ENCODE measurements at regions not wholly inside any gene's neighbourhood (a gene's known extent, or its start where the extent isn't known, plus 50 kb on each side); places are given as distances from the start of the nearest gene placed in this dataset.
A peak's percentile ranks its signal among the peaks of the same experiment; 100 is the strongest.

GRCh38 chr11:114773541-114774338, 95.4 kb downstream of the NXPE2 start:
- DNase-seq, result no peak
- Histone ChIP-seq H3K9me3 (replicated peaks in 1 of 3) (no peaks in the 10 kb centered on the region), H3K27me3 (peaks cover 4% of the 10 kb centered on the region), H3K4me3 (no peak overlapping the region), H3K36me3 (replicated peaks in 1 of 2) (no peaks in the 10 kb centered on the region), H3K27ac (no peak overlapping the region), H3K4me1 (replicated peaks in 1 of 2) (no peaks in the 10 kb centered on the region)
- TF ChIP-seq POLR2A (IDR thresholded peaks at IDR 0.05) (no peak), CTCF (IDR thresholded peaks at IDR 0.05) (no peak)
- 64 to 76% (median 73%) methylated on average over 8 of the region's 8 CpGs for WGBS, 4 donors
- intact Hi-C loops (cut with DNase I), result loop anchor here in 1 of 2 donors (10.0 kb wide), 1 partner anchor 1501 kb away; no protein-coding TSS in a partner anchor

DNA sequence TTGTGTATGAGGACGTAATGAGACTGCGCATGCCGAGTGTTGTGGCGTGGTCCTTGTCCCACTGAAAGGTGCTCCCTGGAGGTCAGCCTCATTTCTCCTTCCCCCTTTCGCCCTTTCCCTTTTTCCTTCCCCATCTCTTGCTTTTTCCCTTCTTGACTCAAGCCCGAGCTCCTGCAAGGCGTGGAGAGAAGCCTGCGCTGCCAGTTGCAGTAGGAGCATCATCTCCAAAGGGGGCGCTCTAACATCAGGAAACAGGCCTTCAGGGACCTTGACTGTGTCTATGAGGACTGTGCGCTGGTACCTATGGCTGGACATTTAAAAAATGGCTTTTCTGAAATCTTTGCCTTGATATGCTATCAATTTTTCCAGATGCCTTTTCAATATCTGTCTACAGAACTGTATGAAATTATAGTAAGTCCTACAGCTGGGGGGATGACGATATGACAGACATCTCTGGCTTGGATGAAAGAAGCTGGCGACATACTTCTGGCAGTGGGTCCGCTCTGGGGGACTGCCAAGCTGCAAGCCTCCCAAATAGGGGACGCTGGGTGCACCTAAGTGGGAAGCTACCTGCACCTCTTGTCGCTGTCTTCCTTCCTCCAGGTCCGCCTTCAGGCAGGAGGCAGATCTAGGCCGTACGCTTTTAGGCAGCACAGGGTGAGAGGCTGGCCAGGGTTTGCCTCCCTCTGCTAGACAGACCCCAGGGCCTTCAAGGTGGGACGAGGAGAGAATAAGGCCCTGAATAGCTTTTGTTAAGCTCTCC, 96.5 kb downstream of the NXPE2 start:
- TF ChIP-seq CTCF (IDR thresholded peaks at IDR 0.05) (peak; percentile 58 to 84 (median 70)), POLR2A (IDR thresholded peaks at IDR 0.05) (no peak)
- Histone ChIP-seq H3K9me3 (replicated peaks in 1 of 3) (no peaks in the 10 kb centered on the region), H3K27me3 (peaks cover 4% of the 10 kb centered on the region), H3K4me1 (replicated peaks in 1 of 2) (no peaks in the 10 kb centered on the region), H3K4me3 (no peak overlapping the region), H3K27ac (no peak overlapping the region), H3K36me3 (replicated peaks in 1 of 2) (no peaks in the 10 kb centered on the region)
- intact Hi-C loops (cut with DNase I), result loop anchor here in 1 of 2 donors (10.0 kb wide), 1 partner anchor 1500 kb away; no protein-coding TSS in a partner anchor
- peak; percentile 29 to 80 (median 60) for DNase-seq
- WGBS, 4 donors, result 45 to 63% (median 56%) methylated on average over 18 to 19 of the region's 19 CpGs

GRCh38 chr11:114775875-114776621, 97.7 kb downstream of the NXPE2 start:
- WGBS, 4 donors, result 24 to 42% (median 34%) methylated on average over 11 to 19 of the region's 19 CpGs
- H3K27me3 ChIP-seq, result peaks cover 4% of the 10 kb centered on the region
- intact Hi-C loops (cut with DNase I), result loop anchor here in 1 of 2 donors (10.0 kb wide), 1 partner anchor 1499 kb away; no protein-coding TSS in a partner anchor
- no peak overlapping the region for H3K4me3 ChIP-seq
- no peak for TF ChIP-seq CTCF (IDR thresholded peaks at IDR 0.05)
- TF ChIP-seq POLR2A (IDR thresholded peaks at IDR 0.05), result no peak
- no peak overlapping the region for H3K27ac ChIP-seq
- peak in 6 of 7 donors; percentile 32 to 59 (median 50) for DNase-seq
- H3K36me3 ChIP-seq (replicated peaks in 1 of 2), result no peaks in the 10 kb centered on the region
- H3K4me1 ChIP-seq (replicated peaks in 1 of 2), result no peaks in the 10 kb centered on the region
- no peaks in the 10 kb centered on the region for H3K9me3 ChIP-seq (replicated peaks in 1 of 3)

DNA sequence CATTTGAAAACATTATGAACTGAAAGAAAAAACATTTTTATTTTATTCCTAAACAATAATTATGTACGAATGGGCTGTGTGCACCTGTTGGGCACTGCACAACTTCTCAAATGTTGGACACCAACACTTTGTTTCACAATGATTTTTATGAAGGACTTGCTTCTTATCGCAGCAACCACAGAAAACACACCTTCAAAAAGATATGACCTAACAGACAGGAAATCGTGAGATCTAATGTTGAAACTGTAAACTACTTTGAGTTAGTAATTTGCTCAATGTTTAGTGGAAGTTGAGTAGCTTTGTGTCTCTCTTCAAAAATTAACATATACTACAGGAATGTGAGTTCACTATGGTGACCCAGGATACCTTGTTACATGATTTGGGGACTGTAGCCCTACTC, 98.6 kb downstream of the NXPE2 start:
- Histone ChIP-seq H3K9me3 (replicated peaks in 1 of 3) (no peaks in the 10 kb centered on the region), H3K27ac (no peak overlapping the region), H3K27me3 (peaks cover 4% of the 10 kb centered on the region), H3K36me3 (replicated peaks in 1 of 2) (no peaks in the 10 kb centered on the region), H3K4me3 (no peak overlapping the region), H3K4me1 (replicated peaks in 1 of 2) (no peaks in the 10 kb centered on the region)
- WGBS, 4 donors, result 79 to 87% (median 83%) methylated on average over 3 of the region's 3 CpGs
- intact Hi-C loops (cut with DNase I), result loop anchor here in 1 of 2 donors (10.0 kb wide), 1 partner anchor 1498 kb away; no protein-coding TSS in a partner anchor
- TF ChIP-seq POLR2A (IDR thresholded peaks at IDR 0.05), result no peak
- no peak for TF ChIP-seq CTCF (IDR thresholded peaks at IDR 0.05)
- DNase-seq, result no peak

All from adrenal gland (tissue), 9 donors.